Left hindlimb (tissue), 1 donor: ENCODE measurements at regions not wholly inside any gene's neighbourhood (a gene's known extent, or its start where the extent isn't known, plus 50 kb on each side); places are given as distances from the start of the nearest gene placed in this dataset.
"Not testable (repeated sequence)": the region's sequence is repeated elsewhere in the genome, so short reads cannot be mapped to it uniquely, and the experiment has no call there.

ENCODE experiments used
- DNase-seq: peaks from one replicate; pipeline ENCODE4 v3.0.0-alpha.2; 2018

GRCh38 chr4:77451530-77451929, 154.1 kb upstream of the CXCL13 start:
- no peak for DNase-seq

GRCh38 chr4:77452117-77452516, 153.5 kb upstream of the CXCL13 start:
- DNase-seq = not testable (repeated sequence)

GRCh38 chr4:77453911-77454310, 151.7 kb upstream of the CXCL13 start:
- no peak for DNase-seq

- no peak for DNase-seq
These were observed 150.8 kb upstream of the CXCL13 start for GRCh38 chr4:77454858-77455257.

GRCh38 chr4:77464100-77464499, 141.5 kb upstream of the CXCL13 start:
- DNase-seq = not testable (repeated sequence)

GRCh38 chr4:77465271-77465670, 140.3 kb upstream of the CXCL13 start:
- no peak for DNase-seq

- no peak for DNase-seq
These were observed 139.2 kb upstream of the CXCL13 start for GRCh38 chr4:77466430-77466829.

- DNase-seq = no peak
These were observed 133.7 kb upstream of the CXCL13 start for GRCh38 chr4:77471821-77472495.

- no peak for DNase-seq
These were observed 132.1 kb upstream of the CXCL13 start for GRCh38 chr4:77473509-77473908.

GRCh38 chr4:77481856-77482255, 123.8 kb upstream of the CXCL13 start:
- DNase-seq = no peak

- DNase-seq = no peak
These were observed 116.7 kb upstream of the CXCL13 start for GRCh38 chr4:77488882-77489281.

GRCh38 chr4:77493120-77493752, 112.4 kb upstream of the CXCL13 start:
- no peak for DNase-seq

- no peak for DNase-seq
These were observed 111.6 kb upstream of the CXCL13 start for GRCh38 chr4:77493829-77494551.

- no peak for DNase-seq
These were observed 109.2 kb upstream of the CXCL13 start for GRCh38 chr4:77496457-77496856.

- DNase-seq = no peak
These were observed 104.8 kb upstream of the CXCL13 start for GRCh38 chr4:77500801-77501200.

- DNase-seq = no peak
These were observed 104.4 kb upstream of the CXCL13 start for GRCh38 chr4:77501240-77501639.

- no peak for DNase-seq
These were observed 103.8 kb upstream of the CXCL13 start for GRCh38 chr4:77501851-77502250.

GRCh38 chr4:77504407-77504806, 101.2 kb upstream of the CXCL13 start:
- no peak for DNase-seq

GRCh38 chr4:77505275-77505957, 100.2 kb upstream of the CXCL13 start:
- no peak for DNase-seq

- DNase-seq = no peak
These were observed 99.7 kb upstream of the CXCL13 start for GRCh38 chr4:77505958-77506319.

GRCh38 chr4:77510367-77510766, 95.3 kb upstream of the CXCL13 start:
- DNase-seq = no peak

- no peak for DNase-seq
These were observed 80.1 kb upstream of the CXCL13 start for GRCh38 chr4:77525538-77525937.

- DNase-seq = not testable (repeated sequence)
These were observed 77.7 kb upstream of the CXCL13 start for GRCh38 chr4:77527900-77528299.

- no peak for DNase-seq
These were observed 67.5 kb upstream of the CXCL13 start for GRCh38 chr4:77538144-77538543.
